ENCODE measurements at regions not wholly inside any gene's neighbourhood (a gene's known extent, or its start where the extent isn't known, plus 50 kb on each side); places are given as distances from the start of the nearest gene placed in this dataset.

GRCh38 chr3:34319881-34320280 is 521.5 kb downstream of the PDCD6IP start:
- Histone ChIP-seq H3K27ac (no peak overlapping the region), H3K9me3 (no peaks in the 10 kb centered on the region), H3K36me3 (no peaks in the 10 kb centered on the region), H3K4me3 (no peak overlapping the region), H3K27me3 (no peaks in the 10 kb centered on the region), H3K4me1 (no peaks in the 10 kb centered on the region)
- TF ChIP-seq CTCF (IDR thresholded peaks at IDR 0.05): no peak
- no peak for TF ChIP-seq POLR2A (IDR thresholded peaks at IDR 0.05)
- no peak for DNase-seq

GRCh38 chr3:34323517-34323916 is 525.1 kb downstream of the PDCD6IP start:
- H3K27me3 ChIP-seq: no peaks in the 10 kb centered on the region
- H3K4me1 ChIP-seq: no peaks in the 10 kb centered on the region
- no peak overlapping the region for H3K4me3 ChIP-seq
- DNase-seq: no peak
- H3K27ac ChIP-seq: no peak overlapping the region
- no peaks in the 10 kb centered on the region for H3K36me3 ChIP-seq
- H3K9me3 ChIP-seq: no peaks in the 10 kb centered on the region
- TF ChIP-seq CTCF (IDR thresholded peaks at IDR 0.05): no peak
- no peak for TF ChIP-seq POLR2A (IDR thresholded peaks at IDR 0.05)

GRCh38 chr3:34346656-34347055 is 548.2 kb downstream of the PDCD6IP start:
- H3K27me3 ChIP-seq: no peaks in the 10 kb centered on the region
- no peaks in the 10 kb centered on the region for H3K9me3 ChIP-seq
- H3K36me3 ChIP-seq: no peaks in the 10 kb centered on the region
- no peak for TF ChIP-seq CTCF (IDR thresholded peaks at IDR 0.05)
- TF ChIP-seq POLR2A (IDR thresholded peaks at IDR 0.05): no peak
- no peak overlapping the region for H3K27ac ChIP-seq
- H3K4me1 ChIP-seq: no peaks in the 10 kb centered on the region
- no peak for DNase-seq
- no peak overlapping the region for H3K4me3 ChIP-seq

- no peaks in the 10 kb centered on the region for H3K4me1 ChIP-seq
- no peaks in the 10 kb centered on the region for H3K9me3 ChIP-seq
- DNase-seq: no peak
- H3K4me3 ChIP-seq: no peak overlapping the region
- TF ChIP-seq POLR2A (IDR thresholded peaks at IDR 0.05): no peak
- TF ChIP-seq CTCF (IDR thresholded peaks at IDR 0.05): no peak
- no peaks in the 10 kb centered on the region for H3K27me3 ChIP-seq
- H3K36me3 ChIP-seq: no peaks in the 10 kb centered on the region
- no peak overlapping the region for H3K27ac ChIP-seq
Observed at GRCh38 chr3:34351882-34352777, 553.7 kb downstream of the PDCD6IP start.

- DNase-seq: no peak
- H3K27ac ChIP-seq: no peak overlapping the region
Observed at GRCh38 chr3:34352778-34353331, 554.4 kb downstream of the PDCD6IP start.

More at GRCh38 chr3:34352778-34353331, 554.4 kb downstream of the PDCD6IP start:
- Histone ChIP-seq H3K4me3 (no peak overlapping the region), H3K27me3 (no peaks in the 10 kb centered on the region), H3K36me3 (no peaks in the 10 kb centered on the region), H3K4me1 (no peaks in the 10 kb centered on the region), H3K9me3 (no peaks in the 10 kb centered on the region)
- TF ChIP-seq POLR2A (IDR thresholded peaks at IDR 0.05): no peak
- TF ChIP-seq CTCF (IDR thresholded peaks at IDR 0.05): no peak

Data from Peyer's patch (tissue), 4 donors.